ENCODE measurements at regions not wholly inside any gene's neighbourhood (a gene's known extent, or its start where the extent isn't known, plus 50 kb on each side); places are given as distances from the start of the nearest gene placed in this dataset.

GRCh38 chr9:16310278-16311110, 560.0 kb downstream of the BNC2 start:
- no peak for TF ChIP-seq CTCF (IDR thresholded peaks at IDR 0.05; ENCODE audit: low read length, missing control alignments)
- no peak for DNase-seq (ENCODE audit: low read depth)
- no peak overlapping the region for H3K4me3 ChIP-seq (replicated peaks; ENCODE audit: low read depth, low read length)

GRCh38 chr9:16312116-16312515, 558.4 kb downstream of the BNC2 start:
- no peak for TF ChIP-seq CTCF (IDR thresholded peaks at IDR 0.05; ENCODE audit: low read length, missing control alignments)
- DNase-seq (ENCODE audit: low read depth) = peak; percentile 81
- no peak overlapping the region for H3K4me3 ChIP-seq (replicated peaks; ENCODE audit: low read depth, low read length)

GRCh38 chr9:16312962-16313546, 557.4 kb downstream of the BNC2 start:
- DNase-seq (ENCODE audit: low read depth) = no peak
- TF ChIP-seq CTCF (IDR thresholded peaks at IDR 0.05; ENCODE audit: low read length, missing control alignments) = no peak
- no peak overlapping the region for H3K4me3 ChIP-seq (replicated peaks; ENCODE audit: low read depth, low read length)

GRCh38 chr9:16314476-16314875, 556.0 kb downstream of the BNC2 start:
- no peak overlapping the region for H3K4me3 ChIP-seq (replicated peaks; ENCODE audit: low read depth, low read length)
- TF ChIP-seq CTCF (IDR thresholded peaks at IDR 0.05; ENCODE audit: low read length, missing control alignments) = no peak
- no peak for DNase-seq (ENCODE audit: low read depth)

- H3K4me3 ChIP-seq (replicated peaks; ENCODE audit: low read depth, low read length) = no peak overlapping the region
- TF ChIP-seq CTCF (IDR thresholded peaks at IDR 0.05; ENCODE audit: low read length, missing control alignments) = no peak
- DNase-seq (ENCODE audit: low read depth) = peak; percentile 58
Measured at GRCh38 chr9:16315720-16316119, 554.8 kb downstream of the BNC2 start.

- no peak for TF ChIP-seq CTCF (IDR thresholded peaks at IDR 0.05; ENCODE audit: low read length, missing control alignments)
Measured at GRCh38 chr9:16316456-16316855, 554.0 kb downstream of the BNC2 start.

More at GRCh38 chr9:16316456-16316855, 554.0 kb downstream of the BNC2 start:
- H3K4me3 ChIP-seq (replicated peaks; ENCODE audit: low read depth, low read length) = no peak overlapping the region
- DNase-seq (ENCODE audit: low read depth) = no peak

Measured in fibroblast of pulmonary artery (primary cell).